ENCODE measurements at regions not wholly inside any gene's neighbourhood (a gene's known extent, or its start where the extent isn't known, plus 50 kb on each side); places are given as distances from the start of the nearest gene placed in this dataset.

DNA sequence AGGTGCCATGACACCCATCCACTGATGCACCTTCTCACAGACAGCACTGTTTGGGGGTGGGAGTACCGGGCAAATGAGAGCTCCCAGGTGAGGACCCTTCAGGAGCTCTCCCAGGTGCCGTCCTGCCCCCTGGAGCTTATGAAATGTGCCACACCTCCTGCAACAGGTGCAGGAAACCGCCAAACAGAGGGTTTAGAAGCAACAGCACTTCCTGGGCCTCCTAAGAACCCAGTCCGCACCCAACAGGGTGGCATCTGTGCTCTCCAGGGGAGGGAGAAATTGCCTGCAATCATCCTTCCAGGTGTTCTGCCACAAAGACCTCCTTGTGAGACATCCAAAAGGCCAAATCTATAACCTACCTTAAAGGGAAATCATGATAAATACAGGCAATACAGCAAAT, 87.7 kb upstream of the ATP1B1 start:
- TF ChIP-seq, protein P1, sequence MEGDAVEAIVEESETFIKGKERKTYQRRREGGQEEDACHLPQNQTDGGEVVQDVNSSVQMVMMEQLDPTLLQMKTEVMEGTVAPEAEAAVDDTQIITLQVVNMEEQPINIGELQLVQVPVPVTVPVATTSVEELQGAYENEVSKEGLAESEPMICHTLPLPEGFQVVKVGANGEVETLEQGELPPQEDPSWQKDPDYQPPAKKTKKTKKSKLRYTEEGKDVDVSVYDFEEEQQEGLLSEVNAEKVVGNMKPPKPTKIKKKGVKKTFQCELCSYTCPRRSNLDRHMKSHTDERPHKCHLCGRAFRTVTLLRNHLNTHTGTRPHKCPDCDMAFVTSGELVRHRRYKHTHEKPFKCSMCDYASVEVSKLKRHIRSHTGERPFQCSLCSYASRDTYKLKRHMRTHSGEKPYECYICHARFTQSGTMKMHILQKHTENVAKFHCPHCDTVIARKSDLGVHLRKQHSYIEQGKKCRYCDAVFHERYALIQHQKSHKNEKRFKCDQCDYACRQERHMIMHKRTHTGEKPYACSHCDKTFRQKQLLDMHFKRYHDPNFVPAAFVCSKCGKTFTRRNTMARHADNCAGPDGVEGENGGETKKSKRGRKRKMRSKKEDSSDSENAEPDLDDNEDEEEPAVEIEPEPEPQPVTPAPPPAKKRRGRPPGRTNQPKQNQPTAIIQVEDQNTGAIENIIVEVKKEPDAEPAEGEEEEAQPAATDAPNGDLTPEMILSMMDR (IDR thresholded peaks at IDR 0.05; ENCODE audit: low read depth, low read length), result no peak
- H3K4me3 ChIP-seq (replicated peaks in 1 of 2; ENCODE audit: low read depth in 2 of 2, low read length in 2 of 2), result no peak overlapping the region
- DNase-seq (ENCODE audit: low read depth in 2 of 2), result no peak

DNA sequence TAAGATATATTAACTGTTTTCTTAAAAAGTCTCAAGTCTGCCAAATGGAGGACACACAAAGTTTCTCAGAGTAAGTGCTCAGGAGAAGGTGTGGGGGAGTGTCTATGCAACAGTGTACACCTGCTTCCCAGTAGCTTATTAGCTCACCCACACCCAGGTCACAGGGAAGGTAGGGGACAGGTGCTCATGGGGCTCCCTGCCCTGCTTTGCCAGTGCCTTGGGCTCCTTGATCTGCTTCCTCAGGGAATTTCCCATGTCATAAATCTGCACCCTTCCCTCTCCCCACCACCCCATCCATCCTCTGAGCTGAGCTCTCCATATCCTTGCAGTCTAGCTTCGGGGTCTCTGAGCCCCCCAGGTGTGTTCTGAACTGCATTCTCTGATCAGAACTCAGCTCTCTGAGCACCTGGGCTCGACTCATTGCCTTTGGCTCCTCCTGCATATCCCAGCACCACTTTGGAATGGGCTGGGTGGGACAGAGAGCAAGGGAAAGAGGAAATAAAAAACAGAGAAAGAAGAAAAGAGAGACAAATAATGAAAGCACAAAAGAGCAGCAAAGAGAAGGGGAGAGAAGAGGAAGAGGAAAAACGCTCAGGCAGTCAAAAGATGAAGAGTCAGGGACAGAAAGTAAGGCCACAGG, 87.0 kb upstream of the ATP1B1 start:
- TF ChIP-seq, protein P1 (IDR thresholded peaks at IDR 0.05; ENCODE audit: low read depth, low read length), result no peak
- DNase-seq (ENCODE audit: low read depth in 2 of 2), result no peak
- H3K4me3 ChIP-seq (replicated peaks in 1 of 2; ENCODE audit: low read depth in 2 of 2, low read length in 2 of 2), result no peak overlapping the region

DNA sequence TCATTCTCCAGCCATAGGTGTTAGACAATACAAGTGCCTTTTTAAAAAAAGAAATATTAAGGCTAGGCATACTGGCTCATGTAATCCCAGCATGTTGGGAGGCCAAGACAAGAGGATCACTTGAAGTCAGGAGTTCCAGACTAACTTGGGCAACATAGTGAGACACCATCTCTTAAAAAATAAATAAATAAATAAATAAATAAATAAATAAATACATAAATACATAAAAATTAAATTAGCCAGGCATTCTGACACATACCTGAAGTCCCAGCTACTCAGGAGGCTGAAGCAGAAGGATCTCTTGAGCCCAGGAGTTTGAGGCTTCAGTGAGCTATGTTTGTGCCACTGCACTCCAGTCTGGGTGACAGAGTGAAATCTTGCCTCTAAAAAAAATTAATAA, 85.8 kb upstream of the ATP1B1 start:
- no peak for DNase-seq (ENCODE audit: low read depth in 2 of 2)
- TF ChIP-seq, protein P1 (IDR thresholded peaks at IDR 0.05; ENCODE audit: low read depth, low read length), result no peak
- H3K4me3 ChIP-seq (replicated peaks in 1 of 2; ENCODE audit: low read depth in 2 of 2, low read length in 2 of 2), result no peak overlapping the region

DNA sequence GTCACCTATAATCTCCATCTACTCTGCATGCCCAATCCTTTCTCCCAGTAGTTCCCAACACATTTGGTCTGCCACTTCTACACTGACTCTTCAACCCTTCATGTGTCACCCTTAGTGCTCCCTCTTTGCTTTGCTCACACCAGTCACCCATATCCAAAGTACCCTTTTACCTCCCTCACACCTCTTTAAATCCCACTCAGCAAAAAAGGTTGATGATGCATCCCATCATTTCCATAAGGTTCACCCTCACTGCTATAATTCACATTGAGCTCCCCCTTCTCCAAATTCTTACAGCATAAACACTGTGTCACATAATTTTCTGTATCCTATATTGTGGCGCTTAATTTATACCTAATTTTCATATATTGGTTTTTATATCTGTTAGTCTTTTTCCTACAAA, 83.8 kb upstream of the ATP1B1 start:
- DNase-seq (ENCODE audit: low read depth in 2 of 2), result no peak
- no peak overlapping the region for H3K4me3 ChIP-seq (replicated peaks in 1 of 2; ENCODE audit: low read depth in 2 of 2, low read length in 2 of 2)
- TF ChIP-seq, protein P1 (IDR thresholded peaks at IDR 0.05; ENCODE audit: low read depth, low read length), result no peak

DNA sequence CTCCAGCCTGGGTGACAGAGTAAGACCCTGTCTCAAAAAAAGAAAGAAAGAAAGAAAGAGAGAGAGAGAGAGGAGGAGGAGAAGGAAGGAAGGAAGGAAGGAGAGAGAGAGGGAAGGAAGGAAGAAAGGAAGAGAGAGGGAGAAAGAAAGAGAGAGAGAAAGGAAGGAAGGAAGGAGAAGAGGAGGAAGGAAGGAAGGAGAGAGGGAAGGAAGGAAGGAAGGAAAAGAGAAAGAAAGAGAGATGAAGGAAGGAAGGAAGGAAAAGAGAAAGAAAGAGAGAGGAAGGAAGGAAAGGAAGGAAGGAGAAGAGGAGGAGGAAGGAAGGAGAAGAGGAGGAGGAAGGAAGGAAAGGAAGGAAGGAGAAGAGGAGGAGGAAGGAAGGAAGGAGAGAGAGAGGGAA, 82.2 kb upstream of the ATP1B1 start:
- DNase-seq (ENCODE audit: low read depth in 2 of 2), result no peak
- TF ChIP-seq, protein P1 (IDR thresholded peaks at IDR 0.05; ENCODE audit: low read depth, low read length), result no peak
- H3K4me3 ChIP-seq (replicated peaks in 1 of 2; ENCODE audit: low read depth in 2 of 2, low read length in 2 of 2), result no peak overlapping the region

DNA sequence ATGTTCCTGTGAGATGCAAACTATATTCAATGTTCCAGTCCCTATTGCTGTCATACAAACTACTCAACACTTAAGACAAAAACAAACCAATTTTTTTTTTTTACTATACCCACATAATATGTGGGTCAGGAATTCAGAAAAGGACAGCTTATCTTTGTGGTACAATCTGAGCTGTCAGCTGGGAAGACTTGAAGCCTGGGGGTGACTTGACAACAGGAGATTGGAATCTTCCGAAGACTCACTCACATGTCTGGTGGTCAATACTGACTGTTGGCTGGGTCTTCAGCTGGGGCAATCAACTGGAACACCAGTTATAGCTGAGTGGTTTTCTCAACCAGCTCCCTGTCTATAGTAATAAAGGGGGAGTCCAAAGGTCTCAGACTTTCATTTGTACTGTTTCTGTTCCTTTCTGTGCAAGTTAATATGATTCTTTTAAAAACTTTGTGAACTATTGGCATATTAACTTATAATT, 81.7 kb upstream of the ATP1B1 start:
- DNase-seq (ENCODE audit: low read depth in 2 of 2), result no peak
- no peak overlapping the region for H3K4me3 ChIP-seq (replicated peaks in 1 of 2; ENCODE audit: low read depth in 2 of 2, low read length in 2 of 2)
- TF ChIP-seq, protein P1 (IDR thresholded peaks at IDR 0.05; ENCODE audit: low read depth, low read length), result no peak

GRCh38 chr1:169025412-169025811, 81.1 kb upstream of the ATP1B1 start:
- no peak for DNase-seq (ENCODE audit: low read depth in 2 of 2)
- no peak overlapping the region for H3K4me3 ChIP-seq (replicated peaks in 1 of 2; ENCODE audit: low read depth in 2 of 2, low read length in 2 of 2)
- TF ChIP-seq, protein P1 (IDR thresholded peaks at IDR 0.05; ENCODE audit: low read depth, low read length), result no peak

All from cardiac fibroblast (primary cell).